Upper lobe of left lung (tissue), 4 donors: ENCODE measurements at regions not wholly inside any gene's neighbourhood (a gene's known extent, or its start where the extent isn't known, plus 50 kb on each side); places are given as distances from the start of the nearest gene placed in this dataset.

Experiments
- EP300 ChIP-seq, 4 donors: sonication (generic); formaldehyde crosslinking; IDR thresholded peaks; one replicate each; pipeline ENCODE4 v1.5.1; 2017; ENCODE audit warnings: antibody characterized with exemption in 4 of 4, control low read depth in 2 of 4
- POLR2A ChIP-seq, 4 donors: fragments of 450-650 bp; IDR thresholded peaks; one replicate each; pipeline ENCODE4 v1.5.1; 2016 to 2017; ENCODE audit warnings: antibody characterized with exemption in 4 of 4, mild to moderate bottlenecking in 2 of 4
- POLR2AphosphoS5 ChIP-seq, 2 donors: sonication (generic); formaldehyde crosslinking; IDR thresholded peaks; one replicate each; pipeline ENCODE4 v1.5.1; 2017; ENCODE audit warnings: antibody characterized with exemption in 2 of 2
- TF ChIP-seq, protein P1 (sequence below), 6 experiments: fragments of 450-650 bp in 4 of 6; fragments of 200-600 bp in 2 of 6; sonication (generic) in 2 of 6; IDR thresholded peaks; one replicate each; pipeline ENCODE4 v1.5.1; 2016 to 2019; ENCODE audit warnings: antibody characterized with exemption in 6 of 6

DNA sequence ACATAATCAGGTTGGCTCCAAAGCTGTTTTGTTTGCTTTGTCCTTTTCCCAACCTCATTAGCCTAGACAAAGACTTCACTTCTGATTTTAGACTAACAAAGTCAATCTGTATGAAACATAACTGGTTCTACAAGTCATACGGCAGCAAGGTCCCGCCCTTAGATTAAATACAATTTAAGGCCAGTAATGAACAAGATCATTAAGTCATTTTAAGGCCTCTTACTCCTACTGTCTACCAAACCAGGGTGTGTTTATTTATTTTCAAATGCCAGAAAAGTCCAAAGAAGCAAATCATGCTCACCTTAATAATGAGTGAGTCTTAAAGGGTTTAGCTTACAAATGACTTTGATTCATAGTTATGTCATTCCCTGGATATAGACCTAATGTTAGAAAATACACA, 148.4 kb upstream of the ACVR2A start:
- TF ChIP-seq POLR2AphosphoS5 (IDR thresholded peaks at IDR 0.05) = no peak
- TF ChIP-seq, protein P1, sequence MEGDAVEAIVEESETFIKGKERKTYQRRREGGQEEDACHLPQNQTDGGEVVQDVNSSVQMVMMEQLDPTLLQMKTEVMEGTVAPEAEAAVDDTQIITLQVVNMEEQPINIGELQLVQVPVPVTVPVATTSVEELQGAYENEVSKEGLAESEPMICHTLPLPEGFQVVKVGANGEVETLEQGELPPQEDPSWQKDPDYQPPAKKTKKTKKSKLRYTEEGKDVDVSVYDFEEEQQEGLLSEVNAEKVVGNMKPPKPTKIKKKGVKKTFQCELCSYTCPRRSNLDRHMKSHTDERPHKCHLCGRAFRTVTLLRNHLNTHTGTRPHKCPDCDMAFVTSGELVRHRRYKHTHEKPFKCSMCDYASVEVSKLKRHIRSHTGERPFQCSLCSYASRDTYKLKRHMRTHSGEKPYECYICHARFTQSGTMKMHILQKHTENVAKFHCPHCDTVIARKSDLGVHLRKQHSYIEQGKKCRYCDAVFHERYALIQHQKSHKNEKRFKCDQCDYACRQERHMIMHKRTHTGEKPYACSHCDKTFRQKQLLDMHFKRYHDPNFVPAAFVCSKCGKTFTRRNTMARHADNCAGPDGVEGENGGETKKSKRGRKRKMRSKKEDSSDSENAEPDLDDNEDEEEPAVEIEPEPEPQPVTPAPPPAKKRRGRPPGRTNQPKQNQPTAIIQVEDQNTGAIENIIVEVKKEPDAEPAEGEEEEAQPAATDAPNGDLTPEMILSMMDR (IDR thresholded peaks at IDR 0.05) = no peak
- TF ChIP-seq EP300 (IDR thresholded peaks at IDR 0.05) = no peak
- TF ChIP-seq POLR2A (IDR thresholded peaks at IDR 0.05) = no peak
